GM10266 (cell line): ENCODE measurements at regions not wholly inside any gene's neighbourhood (a gene's known extent, or its start where the extent isn't known, plus 50 kb on each side); places are given as distances from the start of the nearest gene placed in this dataset.

Experiments used
- DNase-seq: peaks from one replicate; pipeline ENCODE4 v3.0.0; 2012; ENCODE audit errors: extremely low spot score
- CTCF ChIP-seq: IDR thresholded peaks from 2 replicates; pipeline ENCODE4 v1.5.1; 2012; ENCODE audit warnings: mild to moderate bottlenecking, low read depth; ENCODE audit not compliant: control insufficient read depth, insufficient read depth; ENCODE audit errors: missing control alignments

GRCh38 chr1:213751064-213751397, 236.7 kb upstream of the PROX1 start:
- no peak for DNase-seq
- TF ChIP-seq CTCF = no peak

GRCh38 chr1:213759359-213760181, 228.2 kb upstream of the PROX1 start:
- no peak for DNase-seq
- no peak for TF ChIP-seq CTCF

DNA sequence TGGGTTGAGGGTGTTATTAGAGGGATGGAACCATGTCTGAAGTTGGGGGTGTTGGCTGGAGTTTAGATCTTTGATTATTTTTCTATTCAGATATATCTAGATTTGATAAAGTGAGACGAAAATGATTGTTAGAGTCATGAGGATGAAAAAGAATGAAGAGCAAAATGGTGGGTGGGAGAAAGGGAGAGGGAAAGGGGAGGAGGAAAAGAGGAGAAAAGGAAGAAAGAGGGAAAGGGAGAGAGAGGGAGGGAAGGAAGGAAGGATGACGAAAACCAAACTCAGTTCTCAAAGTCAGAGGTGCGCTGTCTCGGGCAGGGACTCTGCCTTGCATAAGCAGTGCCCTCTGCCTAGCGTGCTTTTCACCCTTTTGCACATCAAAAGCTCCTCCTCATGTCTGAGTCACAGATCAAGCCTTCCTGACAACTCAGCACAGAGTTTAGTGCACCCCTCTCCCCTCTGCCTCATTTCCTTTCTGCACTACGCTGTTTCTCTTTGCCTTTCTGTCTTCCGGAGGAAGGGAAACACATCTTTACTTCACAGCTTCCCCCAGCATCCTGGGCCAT, 225.8 kb upstream of the PROX1 start:
- DNase-seq = no peak
- no peak for TF ChIP-seq CTCF

DNA sequence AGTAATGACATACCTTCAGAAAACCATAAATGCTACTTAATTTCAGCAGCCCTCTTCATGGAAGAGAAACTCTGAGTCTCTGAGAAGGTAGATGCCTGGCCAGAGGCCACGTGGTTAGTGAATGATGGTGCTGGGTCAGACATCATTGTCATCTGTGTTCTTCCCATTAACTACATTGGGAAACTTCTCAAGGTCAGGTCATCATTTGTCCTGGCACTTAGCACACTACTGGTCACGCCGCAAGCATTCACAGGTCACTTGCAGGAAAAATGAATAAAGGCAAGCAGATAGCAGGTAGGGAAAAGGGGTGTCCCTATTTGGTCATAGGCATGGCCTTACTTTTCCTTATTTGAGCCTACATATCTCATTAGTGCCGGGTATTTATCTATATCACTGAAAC, 220.1 kb upstream of the PROX1 start:
- no peak for DNase-seq
- no peak for TF ChIP-seq CTCF

DNA sequence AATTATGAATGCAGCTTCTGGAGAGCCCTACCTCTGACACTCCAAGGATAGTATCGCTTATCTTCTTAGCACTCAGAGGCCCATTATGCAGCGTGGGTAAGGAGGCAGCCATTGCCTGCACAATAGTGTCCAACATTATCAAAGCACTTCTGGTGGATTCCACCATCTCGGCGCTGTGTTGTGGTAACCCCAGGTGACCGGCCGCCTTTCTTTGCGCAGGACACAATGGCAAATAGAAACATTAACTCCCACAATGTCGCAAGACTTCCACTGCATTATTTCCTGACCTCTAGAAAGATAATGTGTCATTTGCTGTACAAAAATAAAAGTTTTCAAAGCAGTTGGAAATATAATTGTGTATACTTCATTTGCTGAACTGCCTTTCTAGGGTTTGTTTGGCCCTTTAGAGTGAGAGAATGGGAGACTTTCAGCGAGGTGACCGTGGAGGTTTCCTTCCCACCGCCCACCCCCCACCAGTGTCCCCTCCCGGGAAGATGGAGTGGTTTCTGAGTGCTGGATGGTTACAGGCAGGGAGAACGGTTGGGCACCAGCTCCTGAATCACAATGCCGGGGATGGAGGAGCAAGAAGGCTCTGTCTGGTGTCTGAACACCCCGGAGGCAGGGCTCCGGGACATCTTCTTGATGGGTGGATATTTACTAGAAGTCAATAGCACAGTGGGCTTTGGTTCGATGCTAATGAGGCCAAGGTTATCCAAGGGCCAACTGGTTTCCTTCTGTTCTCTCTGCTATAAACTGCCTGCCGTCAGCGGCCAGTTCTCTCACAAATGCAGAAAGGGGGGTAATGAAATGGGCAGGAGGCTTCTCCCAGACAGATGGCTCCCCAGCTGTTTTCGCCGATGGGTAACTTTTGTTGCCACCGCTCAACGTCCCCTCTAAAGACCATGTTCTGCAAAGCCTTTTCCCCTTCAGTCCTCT, 215.4 kb upstream of the PROX1 start:
- no peak for TF ChIP-seq CTCF
- no peak for DNase-seq

DNA sequence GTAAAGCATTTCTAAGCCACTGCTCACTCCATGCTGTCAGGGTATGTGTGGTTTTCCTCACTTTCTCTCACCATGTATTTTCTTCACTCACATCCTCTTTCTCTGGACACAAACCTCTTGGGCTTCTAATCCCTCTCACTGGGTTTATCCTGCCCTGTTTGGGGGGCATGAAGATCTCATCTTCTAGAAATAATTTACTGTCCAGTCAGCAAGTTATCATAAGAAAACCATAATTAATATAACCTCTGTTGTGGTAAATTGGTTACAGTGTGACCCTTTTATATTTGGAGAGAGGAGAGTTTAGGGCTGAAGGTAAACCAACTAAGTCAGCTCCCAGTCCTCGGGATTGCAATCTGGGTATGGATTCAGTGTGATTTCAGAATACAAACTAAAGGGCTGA, 213.8 kb upstream of the PROX1 start:
- no peak for DNase-seq
- TF ChIP-seq CTCF = no peak
